OCI-LY7 (cell line): ENCODE measurements at regions not wholly inside any gene's neighbourhood (a gene's known extent, or its start where the extent isn't known, plus 50 kb on each side); places are given as distances from the start of the nearest gene placed in this dataset.

Experiments used
- BruUV-seq: library from RNA; stranded (reverse); fragments of 400-500 nt; replicated peaks from 2 replicates; lab custom pipeline; 2021; lab: Mats Ljungman, UMichigan
- CTCF ChIA-PET: fragments of 300-600 bp; sonication (Branson Sonifier 250); formaldehyde crosslinking; loops from one replicate; lab custom pipeline; 2022; ENCODE audit warnings: antibody characterized with exemption; ENCODE audit not compliant: unreplicated experiment; lab: Charles Lee
- POLR2A ChIA-PET: fragments of 300-600 bp; sonication (Branson Sonifier 250); formaldehyde crosslinking; loops from one replicate; lab custom pipeline; 2022; ENCODE audit warnings: antibody characterized with exemption; lab: Charles Lee
- DNase-seq: peaks from one replicate; pipeline ENCODE4 v3.0.0-alpha.2; 2015; ENCODE audit warnings: low spot score
- H2AFZ ChIP-seq: fragments of 200-600 bp; sonication (generic), shearing (Covaris generic); 2 replicates; pipeline ENCODE4 v1.6.1; 2014; ENCODE audit warnings: mild to moderate bottlenecking, antibody characterized with exemption, low read length, moderate library complexity
- H3K27ac ChIP-seq: fragments of 200-600 bp; sonication (generic); 2 replicates; pipeline ENCODE4 v1.5.1; 2014; ENCODE audit warnings: mixed run types, low read depth, mild to moderate bottlenecking, moderate library complexity, low read length, inconsistent platforms; ENCODE audit not compliant: poor library complexity, severe bottlenecking
- H3K36me3 ChIP-seq: fragments of 200-600 bp; sonication (generic); 2 replicates; pipeline ENCODE4 v1.6.1; 2014; ENCODE audit warnings: mild to moderate bottlenecking, antibody characterized with exemption, low read length, moderate library complexity, mixed read lengths; ENCODE audit not compliant: insufficient read depth
- H3K4me1 ChIP-seq: fragments of 200-600 bp; sonication (generic); 2 replicates; pipeline ENCODE4 v1.5.1; 2014; ENCODE audit warnings: mild to moderate bottlenecking, low read length; ENCODE audit not compliant: insufficient read depth, poor library complexity, severe bottlenecking
- H3K4me2 ChIP-seq: fragments of 200-600 bp; sonication (generic); 2 replicates; pipeline ENCODE4 v1.6.1; 2014; ENCODE audit warnings: mild to moderate bottlenecking, low read length
- H3K4me3 ChIP-seq: fragments of 200-600 bp; sonication (generic); 2 replicates; pipeline ENCODE4 v1.5.1; 2014; ENCODE audit warnings: mild to moderate bottlenecking, low read depth, low read length; ENCODE audit not compliant: poor library complexity, severe bottlenecking
- H3K79me2 ChIP-seq: fragments of 200-600 bp; sonication (generic); 2 replicates; pipeline ENCODE4 v1.6.1; 2016; ENCODE audit warnings: low read depth, mild to moderate bottlenecking, low read length, moderate library complexity, mixed read lengths; ENCODE audit not compliant: insufficient read depth
- H3K9me2 ChIP-seq: fragments of 200-600 bp; sonication (generic); 2 replicates; pipeline ENCODE4 v1.6.1; 2016; ENCODE audit warnings: mild to moderate bottlenecking, low read length, mixed read lengths; ENCODE audit not compliant: insufficient read depth
- H3K9me3 ChIP-seq: fragments of 200-600 bp; sonication (generic); 2 replicates; pipeline ENCODE4 v1.6.1; 2014; ENCODE audit warnings: mild to moderate bottlenecking, mixed run types, low read length, mixed read lengths
- H4K20me1 ChIP-seq: fragments of 200-600 bp; sonication (generic); 2 replicates; pipeline ENCODE4 v1.6.1; 2014; ENCODE audit warnings: mild to moderate bottlenecking, antibody characterized with exemption, low read length, moderate library complexity, mixed read lengths; ENCODE audit not compliant: insufficient read depth
- CTCF ChIP-seq: fragments of 200-600 bp; sonication (generic); conservative IDR thresholded peaks from 2 replicates; pipeline ENCODE4 v1.5.1; 2014; ENCODE audit warnings: mild to moderate bottlenecking, antibody characterized with exemption, low read length, moderate library complexity, mixed read lengths
- EZH2phosphoT487 ChIP-seq: fragments of 200-600 bp; sonication (generic); IDR thresholded peaks from 2 replicates; pipeline ENCODE4 v1.6.1; 2018; ENCODE audit warnings: low read depth, borderline replicate concordance, mild to moderate bottlenecking, mixed run types, antibody characterized with exemption, low read length, moderate library complexity, mixed read lengths
- intact Hi-C: fragments of 100-400 bp; cut with micrococcal nuclease; formaldehyde crosslinking; loops from one replicate; pipeline ENCODE4 v1.10.0; 2022; ENCODE audit not compliant: unreplicated experiment

GRCh38 chrX:42565739-42566138 lies 212.2 kb downstream of the PPP1R2C start:
- H4K20me1 ChIP-seq: no peaks in the 10 kb centered on the region
- ChIA-PET POLR2A (no interaction called here), CTCF (no interaction called here)
- H3K9me3 ChIP-seq: no peaks in the 10 kb centered on the region
- no peaks in the 10 kb centered on the region for H3K4me1 ChIP-seq
- DNase-seq: no peak
- H3K79me2 ChIP-seq: no peaks in the 10 kb centered on the region
- no peak overlapping the region for H2AFZ ChIP-seq
- TF ChIP-seq EZH2phosphoT487 (no peak), CTCF (no peak)
- no TSS peak for BruUV-seq
- H3K4me2 ChIP-seq: no peak overlapping the region
- no peaks in the 10 kb centered on the region for H3K36me3 ChIP-seq
- H3K27ac ChIP-seq: no peak overlapping the region
- no peak overlapping the region for H3K4me3 ChIP-seq
- intact Hi-C loops: no loop called here
- no peaks in the 10 kb centered on the region for H3K9me2 ChIP-seq

DNA sequence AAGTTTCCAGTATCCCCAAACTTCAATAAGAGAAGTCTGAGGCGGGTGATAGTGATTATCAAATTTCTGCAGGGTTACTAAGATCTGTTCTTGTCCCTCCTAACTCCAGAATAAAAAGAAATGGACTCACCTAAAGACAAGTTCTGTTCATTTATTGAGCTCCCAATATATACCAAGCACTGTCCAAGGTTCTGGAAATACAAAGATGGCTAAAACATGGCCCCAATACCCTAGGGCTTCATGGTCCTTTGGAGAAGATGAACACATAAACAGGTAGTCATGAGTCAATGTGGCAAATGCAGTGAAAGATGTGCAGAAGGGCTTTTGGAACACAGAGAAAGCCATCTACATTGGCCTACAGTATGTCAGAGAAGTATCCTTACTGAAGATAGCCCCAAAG lies 231.2 kb downstream of the PPP1R2C start:
- no TSS peak for BruUV-seq
- Histone ChIP-seq H3K4me1 (no peaks in the 10 kb centered on the region), H2AFZ (no peak overlapping the region), H4K20me1 (no peaks in the 10 kb centered on the region), H3K9me3 (no peaks in the 10 kb centered on the region), H3K79me2 (no peaks in the 10 kb centered on the region), H3K4me2 (no peak overlapping the region), H3K4me3 (no peak overlapping the region), H3K27ac (no peak overlapping the region), H3K9me2 (no peaks in the 10 kb centered on the region), H3K36me3 (no peaks in the 10 kb centered on the region)
- no peak for DNase-seq
- TF ChIP-seq EZH2phosphoT487 (no peak), CTCF (no peak)
- intact Hi-C loops: no loop called here
- ChIA-PET POLR2A (interaction anchor here (0.7 kb wide), 1 partner anchor 270 kb away, joined by 3 read pairs; no protein-coding TSS in a partner anchor), CTCF (no interaction called here)

DNA sequence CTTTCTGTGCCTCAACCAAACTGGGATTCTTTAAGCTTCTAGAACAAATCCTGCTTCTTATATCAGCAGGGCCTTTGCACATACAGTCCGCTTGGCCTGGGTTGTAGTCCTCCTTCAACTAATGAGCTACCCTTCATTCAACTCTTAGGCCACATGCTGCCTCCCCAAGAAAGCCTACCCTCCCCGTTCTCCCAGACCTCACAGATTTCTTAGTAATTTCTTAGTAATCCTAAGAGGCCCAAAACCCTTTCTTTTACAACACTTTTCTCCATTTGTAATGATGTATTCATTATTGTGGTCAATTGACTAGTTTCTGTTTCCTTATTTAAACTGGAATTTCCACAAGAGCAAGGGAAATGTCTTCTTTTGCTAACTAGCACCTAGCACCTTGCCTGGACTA lies 233.1 kb downstream of the PPP1R2C start:
- no peaks in the 10 kb centered on the region for H3K79me2 ChIP-seq
- H3K4me1 ChIP-seq: no peaks in the 10 kb centered on the region
- no peaks in the 10 kb centered on the region for H4K20me1 ChIP-seq
- no TSS peak for BruUV-seq
- CTCF ChIA-PET: no interaction called here
- no peak for DNase-seq
- H3K4me2 ChIP-seq: no peak overlapping the region
- TF ChIP-seq EZH2phosphoT487: no peak
- TF ChIP-seq CTCF: no peak
- H3K36me3 ChIP-seq: no peaks in the 10 kb centered on the region
- H2AFZ ChIP-seq: no peak overlapping the region
- no peaks in the 10 kb centered on the region for H3K9me2 ChIP-seq
- intact Hi-C loops: no loop called here
- H3K9me3 ChIP-seq: no peaks in the 10 kb centered on the region
- H3K27ac ChIP-seq: no peak overlapping the region
- H3K4me3 ChIP-seq: no peak overlapping the region
- POLR2A ChIA-PET: no interaction called here
